ENCODE measurements at regions not wholly inside any gene's neighbourhood (a gene's known extent, or its start where the extent isn't known, plus 50 kb on each side); places are given as distances from the start of the nearest gene placed in this dataset.

GRCh38 chr2:235320326-235320725 is 173.5 kb upstream of the AGAP1 start:
- TF ChIP-seq CTCF (IDR thresholded peaks at IDR 0.05) = no peak
- no peak for TF ChIP-seq POLR2AphosphoS5 (IDR thresholded peaks at IDR 0.05; ENCODE audit: low read depth, low read length)
